SKM-1 (cell line): ENCODE measurements at regions not wholly inside any gene's neighbourhood (a gene's known extent, or its start where the extent isn't known, plus 50 kb on each side); places are given as distances from the start of the nearest gene placed in this dataset.
"Not testable (repeated sequence)": the region's sequence is repeated elsewhere in the genome, so short reads cannot be mapped to it uniquely, and the experiment has no call there.

Source experiments
- DNase-seq: peaks from one replicate; lab custom pipeline; 2025; ENCODE audit not compliant: unreplicated experiment; lab: John Stamatoyannopoulos, UW

DNA sequence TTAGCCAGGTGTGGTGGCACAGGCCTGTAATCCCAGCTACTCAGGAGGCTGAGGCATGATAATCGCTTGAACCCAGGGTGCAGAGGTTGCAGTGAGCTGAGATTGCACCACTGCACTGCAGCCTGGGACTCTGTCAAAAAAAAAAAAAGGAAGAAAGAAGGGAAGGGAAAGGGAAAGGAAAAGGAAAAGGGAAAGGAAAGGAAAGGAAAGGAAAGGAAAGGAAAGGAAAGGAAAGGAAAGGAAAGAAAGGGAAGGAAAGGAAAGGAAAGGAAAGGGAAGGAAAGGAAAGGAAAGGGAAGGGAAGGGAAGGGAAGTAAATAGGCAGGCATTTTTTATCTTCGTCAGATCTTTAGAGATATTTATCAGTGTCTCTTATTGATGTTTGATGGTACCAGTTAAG lies 290.0 kb upstream of the MIR17HG start:
- DNase-seq: not testable (repeated sequence)

- no peak for DNase-seq
Observed at GRCh38 chr13:91058066-91058465, 289.4 kb upstream of the MIR17HG start.

- no peak for DNase-seq
Observed at GRCh38 chr13:91058919-91059318, 288.6 kb upstream of the MIR17HG start.

DNA sequence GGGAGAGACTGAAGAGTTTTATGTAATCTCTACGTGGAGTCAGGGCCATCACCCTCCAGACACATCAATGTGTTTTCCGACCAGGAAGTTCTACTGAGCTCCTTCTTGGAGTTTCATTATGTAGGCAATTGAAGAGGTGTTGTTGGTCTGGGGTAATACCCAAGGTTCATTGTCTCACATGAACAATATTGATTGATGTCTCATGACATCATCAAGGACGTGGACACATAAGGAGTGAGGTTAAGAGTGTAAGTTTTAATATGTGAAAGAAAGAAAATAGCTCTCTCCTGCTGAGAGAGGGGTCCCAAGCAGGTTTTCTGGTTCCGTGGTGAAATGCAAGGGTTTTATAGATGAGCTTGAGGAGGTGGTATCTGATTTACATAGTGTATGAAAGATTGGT lies 280.7 kb upstream of the MIR17HG start:
- no peak for DNase-seq

- DNase-seq: no peak
Observed at GRCh38 chr13:91072486-91072885, 275.0 kb upstream of the MIR17HG start.

DNA sequence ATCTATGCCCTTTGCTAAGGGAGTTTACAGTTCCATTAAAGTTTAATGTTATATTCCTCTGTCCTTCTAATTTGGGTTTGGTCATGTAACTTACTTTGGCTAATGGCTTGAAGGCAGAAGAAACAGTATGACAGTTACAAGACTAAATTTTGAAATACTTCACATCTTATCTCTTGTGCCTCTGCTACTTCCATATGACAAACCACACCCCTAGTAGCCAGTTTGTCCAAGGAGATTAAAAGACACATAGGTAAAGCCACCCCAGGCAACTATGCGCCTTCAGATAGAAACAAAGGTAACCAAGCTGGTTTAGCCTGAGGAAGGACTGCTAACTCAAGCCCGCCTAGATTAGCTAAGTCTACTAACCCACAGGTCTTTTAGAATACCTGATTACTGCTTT lies 273.4 kb upstream of the MIR17HG start:
- no peak for DNase-seq

DNA sequence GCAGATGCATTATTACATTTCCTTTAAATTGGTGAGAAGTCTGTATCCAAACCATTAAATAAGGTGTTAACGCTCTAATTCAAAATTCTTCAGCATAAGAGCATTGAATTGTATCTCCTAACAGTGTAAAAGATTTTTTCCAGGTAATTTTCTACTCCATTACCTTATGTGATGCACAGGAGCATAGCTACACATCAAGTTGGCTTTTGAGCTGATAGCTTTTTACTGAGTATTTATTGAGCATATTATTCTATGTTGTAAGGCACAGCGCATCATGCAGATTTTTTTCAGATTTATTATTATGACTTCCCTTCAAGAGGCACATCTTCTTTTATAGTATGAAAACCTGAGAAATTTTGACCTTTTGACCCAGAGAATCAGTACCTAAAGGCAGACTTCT lies 270.7 kb upstream of the MIR17HG start:
- no peak for DNase-seq

- DNase-seq: peak; percentile 18
Observed at GRCh38 chr13:91078093-91078679, 269.3 kb upstream of the MIR17HG start.

- no peak for DNase-seq
Observed at GRCh38 chr13:91079176-91079575, 268.3 kb upstream of the MIR17HG start.

DNA sequence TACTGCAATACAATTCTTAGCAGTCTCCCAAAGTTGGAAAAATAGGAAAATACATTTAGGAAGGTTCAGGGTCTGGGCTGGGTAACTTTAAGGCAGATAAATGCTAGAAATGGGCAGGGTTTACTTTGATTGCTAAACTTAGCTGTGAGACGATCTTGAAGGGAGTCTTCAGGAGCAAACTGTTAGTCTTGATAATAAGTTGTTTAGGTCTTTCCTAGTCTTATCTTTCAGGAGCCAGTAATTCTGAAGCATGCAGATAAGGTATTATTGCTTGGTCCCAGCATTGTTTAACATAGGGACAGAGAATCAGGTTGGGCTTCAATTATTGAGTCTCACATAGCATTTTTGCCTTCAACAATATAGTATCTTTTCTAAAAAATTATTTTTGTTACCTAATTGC lies 262.4 kb upstream of the MIR17HG start:
- no peak for DNase-seq

DNA sequence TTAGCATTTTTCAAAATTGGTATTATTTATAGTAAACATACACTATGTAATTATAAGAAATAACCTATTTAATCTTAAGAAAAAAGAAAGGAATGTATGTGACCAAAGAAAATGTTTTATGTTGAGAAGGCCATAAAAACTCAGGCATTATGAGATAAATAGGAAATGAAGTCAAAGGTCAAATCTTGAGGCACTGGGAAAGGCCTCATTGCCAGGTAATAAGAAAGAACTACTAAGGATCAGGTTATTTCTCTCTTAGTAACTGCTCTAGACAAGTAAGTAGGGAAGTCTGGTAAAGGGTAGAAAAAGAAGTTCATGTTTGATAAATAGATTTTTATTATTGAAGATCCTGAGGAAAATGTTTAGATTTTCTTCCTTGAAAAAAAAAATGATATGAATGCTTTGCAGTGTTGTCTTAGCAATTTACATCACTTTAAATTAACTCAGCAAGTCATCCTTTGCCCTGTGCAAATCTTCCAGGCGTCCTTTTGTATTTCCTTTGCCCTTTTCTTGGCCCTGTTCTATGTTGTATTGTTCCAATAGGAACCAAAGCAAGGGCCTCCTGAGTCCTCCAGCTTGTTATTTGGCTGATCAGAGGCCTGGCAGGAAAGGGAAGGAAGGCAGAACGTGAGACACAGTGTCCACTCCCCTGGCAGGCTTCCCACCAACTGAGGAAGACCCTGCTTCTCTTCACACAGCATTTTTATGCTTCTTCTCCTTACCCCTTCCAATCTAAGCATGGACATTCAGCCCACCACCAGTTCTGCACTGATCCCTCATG lies 260.4 kb upstream of the MIR17HG start:
- no peak for DNase-seq

- DNase-seq: no peak
Observed at GRCh38 chr13:91097269-91097668, 250.2 kb upstream of the MIR17HG start.

DNA sequence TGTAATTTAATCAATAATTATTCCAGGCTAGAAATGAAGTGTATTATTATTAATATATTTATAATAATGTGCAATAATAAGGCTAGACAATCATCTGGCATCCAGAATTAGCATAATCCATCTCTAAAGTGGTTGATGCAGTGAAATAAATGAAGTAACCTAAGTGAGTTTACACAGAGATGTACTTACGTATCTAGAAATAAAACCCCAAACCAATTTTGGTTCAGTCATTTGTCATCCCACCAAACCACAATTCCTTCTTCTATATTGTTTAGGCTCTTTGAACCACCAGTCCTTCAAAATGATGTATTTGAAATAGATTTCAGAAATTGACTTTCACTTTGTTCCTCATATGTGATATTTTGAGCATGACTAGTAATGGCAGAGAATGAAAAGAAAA lies 247.6 kb upstream of the MIR17HG start:
- no peak for DNase-seq

DNA sequence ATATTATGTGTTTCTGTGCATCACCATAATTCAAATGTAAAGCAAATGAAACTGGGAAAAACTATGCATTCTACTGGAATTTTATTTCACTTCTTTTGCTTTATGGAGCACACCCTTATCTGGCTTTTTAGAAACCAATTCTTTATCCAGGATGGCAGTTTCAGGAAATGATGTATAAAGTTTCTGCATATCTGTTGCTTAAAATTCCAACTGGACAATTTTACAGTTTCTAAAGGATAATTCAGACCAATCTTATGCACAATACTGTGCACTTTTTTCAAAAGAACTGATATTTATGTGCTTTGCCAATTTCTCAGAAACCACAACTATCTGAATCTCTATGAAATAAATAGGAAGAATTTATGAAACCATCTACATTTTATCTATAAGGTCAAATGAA lies 246.5 kb upstream of the MIR17HG start:
- DNase-seq: no peak

DNA sequence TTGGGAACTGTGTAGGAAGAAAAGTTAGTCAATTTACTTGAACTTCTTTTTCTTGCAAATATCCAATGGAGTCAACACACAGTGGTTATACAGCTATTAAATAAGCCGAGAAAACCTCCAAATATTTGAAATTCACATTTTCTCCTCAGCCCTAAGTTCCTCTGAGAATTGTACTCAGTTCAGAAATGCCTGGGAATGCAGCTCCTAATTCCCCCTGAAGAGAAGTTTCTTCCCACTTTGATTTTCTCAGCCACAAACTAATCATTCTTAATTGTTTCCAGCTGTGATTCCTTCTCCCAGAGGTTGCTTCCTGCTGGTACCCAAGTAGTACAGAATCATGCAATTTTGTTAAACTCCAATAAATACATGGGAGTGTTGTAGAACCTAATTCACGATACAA lies 246.1 kb upstream of the MIR17HG start:
- no peak for DNase-seq

DNA sequence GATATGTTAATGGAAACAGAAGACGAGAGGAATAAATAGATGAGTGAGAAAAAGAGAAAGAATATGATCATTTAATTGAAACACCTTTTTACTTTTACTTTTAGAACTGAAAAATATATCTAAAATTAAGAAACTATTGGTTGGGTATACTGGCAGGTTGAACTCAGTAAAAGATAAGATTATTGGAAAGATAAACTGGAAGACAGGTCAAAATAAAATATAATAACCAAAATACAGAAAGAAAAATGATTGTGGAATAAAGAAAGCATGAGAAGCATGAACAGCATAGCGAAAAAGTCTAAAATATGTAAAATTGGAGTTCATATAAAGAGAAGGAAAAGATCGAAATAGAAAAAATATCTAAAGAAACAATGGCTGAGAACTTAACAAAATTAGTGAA lies 242.2 kb upstream of the MIR17HG start:
- DNase-seq: no peak

- no peak for DNase-seq
Observed at GRCh38 chr13:91106565-91106964, 240.9 kb upstream of the MIR17HG start.

- no peak for DNase-seq
Observed at GRCh38 chr13:91108315-91108714, 239.2 kb upstream of the MIR17HG start.

GRCh38 chr13:91111476-91112200 lies 235.8 kb upstream of the MIR17HG start:
- DNase-seq: no peak

GRCh38 chr13:91112201-91112923 lies 235.1 kb upstream of the MIR17HG start:
- no peak for DNase-seq

- DNase-seq: no peak
Observed at GRCh38 chr13:91112924-91113277, 234.6 kb upstream of the MIR17HG start.

- DNase-seq: no peak
Observed at GRCh38 chr13:91115776-91116175, 231.7 kb upstream of the MIR17HG start.
